OCI-LY3 (cell line): ENCODE measurements at regions not wholly inside any gene's neighbourhood (a gene's known extent, or its start where the extent isn't known, plus 50 kb on each side); places are given as distances from the start of the nearest gene placed in this dataset.

Experiments
- EZH2phosphoT487 ChIP-seq: fragments of 200-600 bp; shearing (Covaris generic); IDR thresholded peaks from 2 replicates; pipeline ENCODE4 v1.6.1; 2018; ENCODE audit warnings: antibody characterized with exemption, mixed run types, low read depth
- TF ChIP-seq, protein P1 (sequence below): fragments of 200-600, 300-600 bp; sonication (generic); IDR thresholded peaks from 2 replicates; pipeline ENCODE4 v1.5.1; 2014; ENCODE audit warnings: antibody characterized with exemption, low read length, low read depth

DNA sequence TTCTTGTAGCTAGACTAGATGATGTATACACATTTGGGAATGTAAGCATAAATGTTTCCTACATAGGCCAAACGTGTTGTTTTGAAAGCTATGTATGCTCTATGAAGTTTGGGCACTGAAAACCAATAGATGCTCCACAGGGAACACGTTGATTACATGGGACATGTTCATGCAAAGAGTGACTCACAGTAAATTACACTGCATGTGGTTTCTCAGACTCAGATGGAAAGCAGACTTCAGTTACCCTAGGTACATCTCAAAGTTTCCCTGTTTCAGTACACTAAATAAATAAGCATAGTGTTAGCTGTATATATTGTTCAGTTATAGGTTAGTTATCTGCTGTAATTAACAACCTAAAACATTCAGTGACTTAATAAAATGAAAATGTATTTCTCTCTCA, 301.9 kb upstream of the RUNX1 start:
- TF ChIP-seq, protein P1, sequence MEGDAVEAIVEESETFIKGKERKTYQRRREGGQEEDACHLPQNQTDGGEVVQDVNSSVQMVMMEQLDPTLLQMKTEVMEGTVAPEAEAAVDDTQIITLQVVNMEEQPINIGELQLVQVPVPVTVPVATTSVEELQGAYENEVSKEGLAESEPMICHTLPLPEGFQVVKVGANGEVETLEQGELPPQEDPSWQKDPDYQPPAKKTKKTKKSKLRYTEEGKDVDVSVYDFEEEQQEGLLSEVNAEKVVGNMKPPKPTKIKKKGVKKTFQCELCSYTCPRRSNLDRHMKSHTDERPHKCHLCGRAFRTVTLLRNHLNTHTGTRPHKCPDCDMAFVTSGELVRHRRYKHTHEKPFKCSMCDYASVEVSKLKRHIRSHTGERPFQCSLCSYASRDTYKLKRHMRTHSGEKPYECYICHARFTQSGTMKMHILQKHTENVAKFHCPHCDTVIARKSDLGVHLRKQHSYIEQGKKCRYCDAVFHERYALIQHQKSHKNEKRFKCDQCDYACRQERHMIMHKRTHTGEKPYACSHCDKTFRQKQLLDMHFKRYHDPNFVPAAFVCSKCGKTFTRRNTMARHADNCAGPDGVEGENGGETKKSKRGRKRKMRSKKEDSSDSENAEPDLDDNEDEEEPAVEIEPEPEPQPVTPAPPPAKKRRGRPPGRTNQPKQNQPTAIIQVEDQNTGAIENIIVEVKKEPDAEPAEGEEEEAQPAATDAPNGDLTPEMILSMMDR = no peak
- TF ChIP-seq EZH2phosphoT487 = no peak
